SJSA1 (cell line): ENCODE measurements at regions not wholly inside any gene's neighbourhood (a gene's known extent, or its start where the extent isn't known, plus 50 kb on each side); places are given as distances from the start of the nearest gene placed in this dataset.
"Not testable (repeated sequence)": the region's sequence is repeated elsewhere in the genome, so short reads cannot be mapped to it uniquely, and the experiment has no call there.

Source experiments
- DNase-seq, 2 experiments: peaks; one replicate each; pipeline ENCODE4 v3.0.0-alpha.2; 2015 to 2020; ENCODE audit warnings: low spot score in 2 of 2, low read depth in 1 of 2
- H3K27ac ChIP-seq: fragments of 250-450 bp; sonication (Bioruptor Pico); 2 replicates; pipeline ENCODE4 v1.5.1; 2020; ENCODE audit warnings: mild to moderate bottlenecking, moderate library complexity
- H3K27me3 ChIP-seq: fragments of 250-450 bp; sonication (Bioruptor Pico); replicated peaks from 2 replicates; pipeline ENCODE4 v1.5.1; 2020; ENCODE audit warnings: mild to moderate bottlenecking, moderate library complexity
- H3K36me3 ChIP-seq: fragments of 250-450 bp; sonication (Bioruptor Pico); 2 replicates; pipeline ENCODE4 v1.5.1; 2020; ENCODE audit warnings: mild to moderate bottlenecking
- H3K4me1 ChIP-seq: fragments of 250-450 bp; sonication (Bioruptor Pico); replicated peaks from 2 replicates; pipeline ENCODE4 v1.6.1; 2021; ENCODE audit warnings: mild to moderate bottlenecking
- H3K4me3 ChIP-seq: fragments of 250-450 bp; sonication (Bioruptor Pico); 2 replicates; pipeline ENCODE4 v1.5.1; 2020; ENCODE audit warnings: mild to moderate bottlenecking
- H3K9me3 ChIP-seq: fragments of 250-450 bp; sonication (Bioruptor Pico); replicated peaks from 2 replicates; pipeline ENCODE4 v1.5.1; 2020; ENCODE audit warnings: mild to moderate bottlenecking

- H3K27ac ChIP-seq = no peak overlapping the region
Measured at GRCh38 chr15:39025321-39025720, 460.7 kb upstream of the RASGRP1 start.

GRCh38 chr15:39025881-39026280, 461.3 kb upstream of the RASGRP1 start:
- Histone ChIP-seq H3K4me1 (no peaks in the 10 kb centered on the region; the same call in 1 of the 2 replicates), H3K4me3 (no peak overlapping the region), H3K36me3 (no peaks in the 10 kb centered on the region), H3K9me3 (no peaks in the 10 kb centered on the region), H3K27me3 (no peaks in the 10 kb centered on the region), H3K27ac (no peak overlapping the region)
- no peak for DNase-seq

More at GRCh38 chr15:39025321-39025720, 460.7 kb upstream of the RASGRP1 start:
- Histone ChIP-seq H3K27me3 (no peaks in the 10 kb centered on the region), H3K9me3 (no peaks in the 10 kb centered on the region), H3K36me3 (no peaks in the 10 kb centered on the region), H3K4me1 (no peaks in the 10 kb centered on the region; the same call in 1 of the 2 replicates), H3K4me3 (no peak overlapping the region)
- DNase-seq = no peak

- no peak overlapping the region for H3K4me3 ChIP-seq
- H3K36me3 ChIP-seq = no peaks in the 10 kb centered on the region
- DNase-seq = peak; percentile 21 to 62
- H3K4me1 ChIP-seq = no peaks in the 10 kb centered on the region; the same call in 1 of the 2 replicates
- no peak overlapping the region for H3K27ac ChIP-seq
- no peaks in the 10 kb centered on the region for H3K27me3 ChIP-seq
- no peaks in the 10 kb centered on the region for H3K9me3 ChIP-seq
Measured at GRCh38 chr15:39028069-39028468, 463.5 kb upstream of the RASGRP1 start.

GRCh38 chr15:39029741-39030140, 465.1 kb upstream of the RASGRP1 start:
- Histone ChIP-seq H3K4me1 (no peaks in the 10 kb centered on the region), H3K4me3 (no peak overlapping the region), H3K27ac (no peak overlapping the region), H3K27me3 (no peaks in the 10 kb centered on the region), H3K36me3 (no peaks in the 10 kb centered on the region), H3K9me3 (no peaks in the 10 kb centered on the region)
- no peak for DNase-seq

- no peak overlapping the region for H3K27ac ChIP-seq
- no peak for DNase-seq
- no peaks in the 10 kb centered on the region for H3K4me1 ChIP-seq
- no peaks in the 10 kb centered on the region for H3K9me3 ChIP-seq
- H3K27me3 ChIP-seq = no peaks in the 10 kb centered on the region
- H3K4me3 ChIP-seq = no peak overlapping the region
- no peaks in the 10 kb centered on the region for H3K36me3 ChIP-seq
Measured at GRCh38 chr15:39030291-39031070, 465.9 kb upstream of the RASGRP1 start.

- DNase-seq = no peak
- no peaks in the 10 kb centered on the region for H3K27me3 ChIP-seq
- H3K27ac ChIP-seq = no peak overlapping the region
- no peak overlapping the region for H3K4me3 ChIP-seq
- H3K9me3 ChIP-seq = no peaks in the 10 kb centered on the region
- H3K4me1 ChIP-seq = no peaks in the 10 kb centered on the region
- no peaks in the 10 kb centered on the region for H3K36me3 ChIP-seq
Measured at GRCh38 chr15:39031596-39031995, 467.0 kb upstream of the RASGRP1 start.

- no peak overlapping the region for H3K27ac ChIP-seq
- DNase-seq = no peak
Measured at GRCh38 chr15:39034816-39035215, 470.2 kb upstream of the RASGRP1 start.

GRCh38 chr15:39037611-39038010, 473.0 kb upstream of the RASGRP1 start:
- H3K9me3 ChIP-seq, H3K36me3 ChIP-seq, DNase-seq, H3K27me3 ChIP-seq, H3K4me3 ChIP-seq, H3K27ac ChIP-seq: not testable (repeated sequence)
- peaks cover 13% of the 10 kb centered on the region for H3K4me1 ChIP-seq

More at GRCh38 chr15:39034816-39035215, 470.2 kb upstream of the RASGRP1 start:
- H3K4me1 ChIP-seq = no peaks in the 10 kb centered on the region
- no peaks in the 10 kb centered on the region for H3K9me3 ChIP-seq
- no peak overlapping the region for H3K4me3 ChIP-seq
- H3K27me3 ChIP-seq = no peaks in the 10 kb centered on the region
- no peaks in the 10 kb centered on the region for H3K36me3 ChIP-seq

GRCh38 chr15:39040861-39041260, 476.2 kb upstream of the RASGRP1 start:
- Histone ChIP-seq H3K27ac (no peak overlapping the region), H3K4me1 (peaks cover 15% of the 10 kb centered on the region), H3K36me3 (no peaks in the 10 kb centered on the region), H3K27me3 (no peaks in the 10 kb centered on the region), H3K9me3 (no peaks in the 10 kb centered on the region), H3K4me3 (no peak overlapping the region)
- DNase-seq = no peak

GRCh38 chr15:39041979-39042495, 477.4 kb upstream of the RASGRP1 start:
- H3K36me3 ChIP-seq = no peaks in the 10 kb centered on the region
- DNase-seq = peak in 1 of 2 experiments; percentile 32
- no peaks in the 10 kb centered on the region for H3K27me3 ChIP-seq
- peaks cover 15% of the 10 kb centered on the region for H3K4me1 ChIP-seq
- H3K27ac ChIP-seq = no peak overlapping the region
- H3K4me3 ChIP-seq = no peak overlapping the region
- no peaks in the 10 kb centered on the region for H3K9me3 ChIP-seq

- Histone ChIP-seq H3K36me3 (no peaks in the 10 kb centered on the region), H3K27ac (no peak overlapping the region), H3K4me3 (no peak overlapping the region), H3K4me1 (0 out of 2 replicates have a peak, but pooled peaks cover 5% of the 10 kb centered on the region), H3K9me3 (0 out of 2 replicates have a peak, but pooled peaks cover 4% of the 10 kb centered on the region), H3K27me3 (no peaks in the 10 kb centered on the region)
- DNase-seq = no peak
Measured at GRCh38 chr15:39051626-39052322, 487.2 kb upstream of the RASGRP1 start.

- no peak for DNase-seq
- Histone ChIP-seq H3K4me1 (0 out of 2 replicates have a peak, but pooled peaks cover 5% of the 10 kb centered on the region), H3K4me3 (no peak overlapping the region), H3K27me3 (no peaks in the 10 kb centered on the region), H3K9me3 (0 out of 2 replicates have a peak, but pooled peaks cover 4% of the 10 kb centered on the region), H3K27ac (no peak overlapping the region), H3K36me3 (no peaks in the 10 kb centered on the region)
Measured at GRCh38 chr15:39052323-39052705, 487.7 kb upstream of the RASGRP1 start.

GRCh38 chr15:39053480-39053879, 488.9 kb upstream of the RASGRP1 start:
- H3K4me3 ChIP-seq = no peak overlapping the region
- DNase-seq = no peak
- no peaks in the 10 kb centered on the region for H3K36me3 ChIP-seq
- H3K27me3 ChIP-seq = no peaks in the 10 kb centered on the region
- H3K9me3 ChIP-seq = 0 out of 2 replicates have a peak, but pooled peaks cover 4% of the 10 kb centered on the region
- no peak overlapping the region for H3K27ac ChIP-seq
- H3K4me1 ChIP-seq = 0 out of 2 replicates have a peak, but pooled peaks cover 5% of the 10 kb centered on the region
